ENCODE measurements at regions not wholly inside any gene's neighbourhood (a gene's known extent, or its start where the extent isn't known, plus 50 kb on each side); places are given as distances from the start of the nearest gene placed in this dataset.

DNA sequence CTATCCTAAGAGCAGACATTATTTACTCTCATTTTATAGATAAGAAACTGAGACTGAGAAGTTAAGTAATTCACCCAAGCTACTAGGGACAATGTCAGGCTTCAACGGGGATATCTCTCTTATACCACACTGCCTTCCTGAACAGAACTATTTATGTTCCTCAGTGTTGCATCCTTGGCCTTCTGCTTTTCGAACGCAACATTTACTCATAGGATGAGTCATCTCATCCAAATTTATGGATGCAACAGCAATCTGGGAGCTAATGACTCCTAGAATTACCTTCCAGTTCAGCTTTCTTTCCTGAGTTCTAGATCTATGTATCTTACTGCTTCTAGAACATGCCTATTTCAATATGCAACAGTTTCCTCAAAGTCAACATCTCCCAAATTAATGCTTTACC lies 103.6 kb upstream of the PAM start:
- TF ChIP-seq CTCF (IDR thresholded peaks at IDR 0.05 in 2 of 3, conservative IDR thresholded peaks at IDR 0.05 in 1 of 3; ENCODE audit: control insufficient read depth in 2 of 3, extremely low read depth in 1 of 3, insufficient read depth in 1 of 3, low read depth in 3 of 3, low read length in 3 of 3) (no peak), RFX5 (IDR thresholded peaks at IDR 0.05; ENCODE audit: low read depth, low read length) (no peak), POLR2A (IDR thresholded peaks at IDR 0.05; ENCODE audit: low read depth, low read length) (no peak), POLR2AphosphoS5 (IDR thresholded peaks at IDR 0.05; ENCODE audit: low read length) (no peak), SUPT20H (IDR thresholded peaks at IDR 0.05; ENCODE audit: borderline replicate concordance, control insufficient read depth, low read depth, low read length) (no peak), E2F4 (IDR thresholded peaks at IDR 0.05; ENCODE audit: low read depth, low read length) (no peak), ZBTB11 (CRISPR knock-in tag; IDR thresholded peaks at IDR 0.05) (no peak), EED (IDR thresholded peaks at IDR 0.05; ENCODE audit: low read depth) (no peak), SP1 (IDR thresholded peaks at IDR 0.05; ENCODE audit: low read depth, low read length) (no peak)
- TF ChIP-seq, protein P1, sequence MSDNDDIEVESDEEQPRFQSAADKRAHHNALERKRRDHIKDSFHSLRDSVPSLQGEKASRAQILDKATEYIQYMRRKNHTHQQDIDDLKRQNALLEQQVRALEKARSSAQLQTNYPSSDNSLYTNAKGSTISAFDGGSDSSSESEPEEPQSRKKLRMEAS (IDR thresholded peaks at IDR 0.05; ENCODE audit: low read depth, low read length), result no peak

Measured in GM12878 (cell line).